AG09319 (cell line): ENCODE measurements at regions not wholly inside any gene's neighbourhood (a gene's known extent, or its start where the extent isn't known, plus 50 kb on each side); places are given as distances from the start of the nearest gene placed in this dataset.
"Not testable (repeated sequence)": the region's sequence is repeated elsewhere in the genome, so short reads cannot be mapped to it uniquely, and the experiment has no call there.

ENCODE experiments used
- DNase-seq: peaks from one replicate; pipeline ENCODE4 v3.0.0-alpha.2; 2010; ENCODE audit warnings: low read depth; ENCODE audit errors: extremely low read depth
- CTCF ChIP-seq: IDR thresholded peaks from 2 replicates; pipeline ENCODE4 v1.5.1; 2011; ENCODE audit warnings: low read depth, mild to moderate bottlenecking, inconsistent platforms, low read length, moderate library complexity

GRCh38 chr1:58062635-58063034 is 483.9 kb downstream of the OMA1 start:
- no peak for DNase-seq
- TF ChIP-seq CTCF: no peak

GRCh38 chr1:58060559-58061170 is 485.9 kb downstream of the OMA1 start:
- DNase-seq: no peak
- TF ChIP-seq CTCF: no peak

- no peak for TF ChIP-seq CTCF
- no peak for DNase-seq
Observed at GRCh38 chr1:58059789-58060188, 486.7 kb downstream of the OMA1 start.

GRCh38 chr1:58058323-58058722 is 488.2 kb downstream of the OMA1 start:
- no peak for DNase-seq
- TF ChIP-seq CTCF: no peak

GRCh38 chr1:58057826-58058225 is 488.7 kb downstream of the OMA1 start:
- DNase-seq: no peak
- no peak for TF ChIP-seq CTCF

GRCh38 chr1:58051187-58051586 is 495.3 kb downstream of the OMA1 start:
- not testable (repeated sequence) for DNase-seq

GRCh38 chr1:58047265-58047858 is 499.2 kb downstream of the OMA1 start:
- peak; percentile 56 for TF ChIP-seq CTCF
- DNase-seq: no peak
